Natural killer cell (primary cell): ENCODE measurements at regions not wholly inside any gene's neighbourhood (a gene's known extent, or its start where the extent isn't known, plus 50 kb on each side); places are given as distances from the start of the nearest gene placed in this dataset.

Source experiments
- ATAC-seq, 3 donors: fragments of 150-1000 bp in 2 of 3; fragments of 200-7000 bp in 1 of 3; cut with Tn5 transposase; 1 replicate in 1 of 3; 2 replicates in 2 of 3; pipeline ENCODE4 v1.10.0; 2021; ENCODE audit warnings: mild to moderate bottlenecking in 2 of 3, moderate library complexity in 2 of 3
- DNase-seq, 2 donors: peaks; one replicate each; pipeline versions ENCODE4 v3.0.0 to v3.0.0-alpha.2; 2013 to 2021; ENCODE audit warnings: mixed read lengths in 1 of 2
- H3K27ac ChIP-seq: one replicate; pipeline ENCODE4 v1.5.1; 2013; ENCODE audit warnings: mild to moderate bottlenecking, low read length
- H3K27me3 ChIP-seq: one replicate; pipeline ENCODE4 v1.6.1; 2013; ENCODE audit warnings: low read length; ENCODE audit not compliant: control insufficient read depth, insufficient read depth
- H3K36me3 ChIP-seq: one replicate; pipeline ENCODE4 v1.6.1; 2013; ENCODE audit warnings: low read length; ENCODE audit not compliant: control insufficient read depth, insufficient read depth
- H3K4me1 ChIP-seq: one replicate; pipeline ENCODE4 v1.6.1; 2013; ENCODE audit warnings: low read length; ENCODE audit not compliant: control insufficient read depth, insufficient read depth
- H3K4me3 ChIP-seq: one replicate; pipeline ENCODE4 v1.5.1; 2013; ENCODE audit warnings: low read length
- H3K9me3 ChIP-seq: one replicate; pipeline ENCODE4 v1.6.1; 2013; ENCODE audit warnings: low read length; ENCODE audit not compliant: control insufficient read depth, insufficient read depth
- H3K27ac Mint-ChIP-seq, 2 donors: one replicate each; pipeline ENCODE4 v1.8.0; 2022; ENCODE audit warnings: mild to moderate bottlenecking in 2 of 2, mixed read lengths in 2 of 2, moderate library complexity in 1 of 2
- H3K27me3 Mint-ChIP-seq, 2 donors: one replicate each; pipeline ENCODE4 v1.8.0; 2022; ENCODE audit warnings: low read depth in 2 of 2, mixed read lengths in 2 of 2
- H3K36me3 Mint-ChIP-seq: one replicate; pipeline ENCODE4 v1.8.0; 2022; ENCODE audit warnings: mixed read lengths
- H3K4me1 Mint-ChIP-seq, 2 donors: one replicate each; pipeline ENCODE4 v1.8.0; 2022; ENCODE audit warnings: mixed read lengths in 2 of 2
- H3K4me3 Mint-ChIP-seq: one replicate; pipeline ENCODE4 v1.8.0; 2022; ENCODE audit warnings: mild to moderate bottlenecking, moderate library complexity, mixed read lengths
- H3K9me3 Mint-ChIP-seq, 2 donors: one replicate each; pipeline ENCODE4 v1.8.0; 2022; ENCODE audit warnings: mixed read lengths in 2 of 2
- WGBS: methylation state at CpG from one replicate; pipeline ENCODE4 v1.1.7; 2013; ENCODE audit warnings: missing lambda C conversion rate; ENCODE audit not compliant: insufficient coverage; 5-methylcytosine and 5-hydroxymethylcytosine counted together
- intact Hi-C: fragments of 100-400 bp; cut with micrococcal nuclease; formaldehyde crosslinking; loops from one replicate; pipeline ENCODE4 v1.14.2; 2022
- TF ChIP-seq, protein P1 (sequence below): fragments of 200-600 bp; IDR thresholded peaks from one replicate; pipeline ENCODE4 v1.8.0; 2022; ENCODE audit warnings: antibody characterized with exemption

GRCh38 chr4:121541696-121542095 is 155.1 kb downstream of the ANXA5 start:
- peaks cover 0 to 2% of the 10 kb centered on the region in 2 donors for H3K27me3 Mint-ChIP-seq
- Histone ChIP-seq H3K4me1 (no peaks in the 10 kb centered on the region), H3K36me3 (no peaks in the 10 kb centered on the region), H3K9me3 (no peaks in the 10 kb centered on the region), H3K4me3 (no peak overlapping the region), H3K27me3 (no peaks in the 10 kb centered on the region), H3K27ac (no peak overlapping the region)
- ATAC-seq: no peak
- H3K36me3 Mint-ChIP-seq: no peaks in the 10 kb centered on the region
- DNase-seq: no peak
- no peak overlapping the region for H3K4me3 Mint-ChIP-seq
- TF ChIP-seq, protein P1, sequence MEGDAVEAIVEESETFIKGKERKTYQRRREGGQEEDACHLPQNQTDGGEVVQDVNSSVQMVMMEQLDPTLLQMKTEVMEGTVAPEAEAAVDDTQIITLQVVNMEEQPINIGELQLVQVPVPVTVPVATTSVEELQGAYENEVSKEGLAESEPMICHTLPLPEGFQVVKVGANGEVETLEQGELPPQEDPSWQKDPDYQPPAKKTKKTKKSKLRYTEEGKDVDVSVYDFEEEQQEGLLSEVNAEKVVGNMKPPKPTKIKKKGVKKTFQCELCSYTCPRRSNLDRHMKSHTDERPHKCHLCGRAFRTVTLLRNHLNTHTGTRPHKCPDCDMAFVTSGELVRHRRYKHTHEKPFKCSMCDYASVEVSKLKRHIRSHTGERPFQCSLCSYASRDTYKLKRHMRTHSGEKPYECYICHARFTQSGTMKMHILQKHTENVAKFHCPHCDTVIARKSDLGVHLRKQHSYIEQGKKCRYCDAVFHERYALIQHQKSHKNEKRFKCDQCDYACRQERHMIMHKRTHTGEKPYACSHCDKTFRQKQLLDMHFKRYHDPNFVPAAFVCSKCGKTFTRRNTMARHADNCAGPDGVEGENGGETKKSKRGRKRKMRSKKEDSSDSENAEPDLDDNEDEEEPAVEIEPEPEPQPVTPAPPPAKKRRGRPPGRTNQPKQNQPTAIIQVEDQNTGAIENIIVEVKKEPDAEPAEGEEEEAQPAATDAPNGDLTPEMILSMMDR: no peak
- intact Hi-C loops: no loop called here
- WGBS: 75% methylated on average over 1 of the region's 2 CpGs
- no peaks in the 10 kb centered on the region for H3K4me1 Mint-ChIP-seq
- H3K27ac Mint-ChIP-seq: no peak overlapping the region
- peaks cover 0 to 2% of the 10 kb centered on the region in 2 donors for H3K9me3 Mint-ChIP-seq

DNA sequence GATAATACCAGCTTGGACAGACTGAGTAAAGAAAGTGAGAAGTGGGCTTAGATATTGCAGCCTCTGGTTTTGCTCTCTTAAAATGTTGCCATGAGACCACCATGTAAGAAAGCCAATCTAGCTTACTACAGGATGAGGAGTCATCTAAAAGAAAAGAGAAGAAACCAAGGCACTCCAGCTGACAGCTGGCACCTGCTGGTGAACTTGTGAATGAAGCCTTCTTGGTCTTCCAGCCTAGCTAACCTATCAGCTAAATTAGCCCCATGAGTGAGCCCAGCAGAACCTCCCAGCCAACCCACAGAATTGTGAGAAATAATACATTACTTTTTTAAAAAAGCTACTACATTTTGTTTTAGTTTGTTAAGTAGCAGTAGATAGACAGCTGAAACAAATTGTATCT is 154.5 kb upstream of the QRFPR start:
- intact Hi-C loops: no loop called here
- Histone ChIP-seq H3K27me3 (no peaks in the 10 kb centered on the region), H3K9me3 (no peaks in the 10 kb centered on the region), H3K4me1 (no peaks in the 10 kb centered on the region), H3K4me3 (no peak overlapping the region), H3K27ac (no peak overlapping the region), H3K36me3 (no peaks in the 10 kb centered on the region)
- Mint-ChIP-seq H3K27ac (no peak overlapping the region), H3K9me3 (peaks cover 2 to 3% of the 10 kb centered on the region in 2 donors), H3K36me3 (no peaks in the 10 kb centered on the region), H3K27me3 (peaks cover 0 to 2% of the 10 kb centered on the region in 2 donors), H3K4me1 (no peaks in the 10 kb centered on the region), H3K4me3 (no peak overlapping the region)
- ATAC-seq: no peak
- TF ChIP-seq, protein P1: no peak
- no peak for DNase-seq

DNA sequence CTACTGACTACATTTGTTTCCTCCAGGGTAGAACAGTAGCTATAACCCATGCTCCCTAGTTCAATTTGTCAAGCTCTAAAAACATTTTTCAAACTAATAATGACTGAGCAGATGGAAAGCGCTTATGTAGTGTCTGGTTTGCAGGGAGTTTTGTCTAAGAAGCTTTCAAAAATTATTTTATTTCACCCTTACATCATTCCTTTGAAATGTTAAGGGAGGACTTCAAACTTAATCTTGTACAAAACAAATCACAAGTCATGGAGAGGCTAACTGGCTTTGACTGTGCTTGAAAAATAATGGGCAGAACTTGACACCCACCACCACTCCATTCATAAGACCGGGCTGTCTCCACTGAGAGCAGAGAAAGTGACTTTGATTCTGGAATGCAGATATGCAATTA is 153.4 kb upstream of the QRFPR start:
- peaks cover 0 to 2% of the 10 kb centered on the region in 2 donors for H3K27me3 Mint-ChIP-seq

DNA sequence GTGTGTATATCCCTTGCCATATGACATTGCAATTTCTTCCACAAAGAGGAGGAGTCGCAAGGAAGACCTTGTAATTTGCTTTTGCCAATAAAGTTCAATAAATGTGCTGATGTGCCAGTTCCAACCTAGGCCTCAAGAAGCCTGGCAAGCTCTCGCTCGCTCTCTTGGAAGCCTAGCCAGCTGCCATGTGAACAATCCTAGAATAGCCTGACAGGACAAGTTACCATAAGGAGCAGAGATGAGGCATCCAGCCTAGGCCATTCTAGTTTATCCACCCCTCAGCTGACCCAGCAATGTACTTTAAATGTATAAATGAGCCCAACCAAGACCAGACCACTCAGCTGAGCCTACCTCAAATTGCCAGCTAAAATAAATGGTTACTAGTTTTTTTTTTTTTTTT is 145.7 kb upstream of the QRFPR start:
- Histone ChIP-seq H3K9me3 (no peaks in the 10 kb centered on the region), H3K4me3 (no peak overlapping the region), H3K27me3 (no peaks in the 10 kb centered on the region), H3K36me3 (no peaks in the 10 kb centered on the region), H3K27ac (no peak overlapping the region), H3K4me1 (no peaks in the 10 kb centered on the region)
- Mint-ChIP-seq H3K36me3 (no peaks in the 10 kb centered on the region), H3K4me1 (no peaks in the 10 kb centered on the region), H3K4me3 (no peak overlapping the region), H3K9me3 (peaks cover 0 to 6% of the 10 kb centered on the region in 2 donors), H3K27me3 (no peaks in the 10 kb centered on the region), H3K27ac (no peak overlapping the region)
- WGBS: 93% methylated on average over 3 of the region's 3 CpGs
- ATAC-seq: no peak
- no peak for DNase-seq
- TF ChIP-seq, protein P1: no peak
- intact Hi-C loops: no loop called here

More for the DNA sequence above, 153.4 kb upstream of the QRFPR start:
- DNase-seq (no peak), ATAC-seq (no peak)
- no peaks in the 10 kb centered on the region for H3K36me3 ChIP-seq
- H3K4me1 Mint-ChIP-seq: no peaks in the 10 kb centered on the region
- H3K27me3 ChIP-seq: no peaks in the 10 kb centered on the region
- intact Hi-C loops: no loop called here
- no peaks in the 10 kb centered on the region for H3K9me3 ChIP-seq
- WGBS: 100% methylated on average over 1 of the region's 2 CpGs
- H3K27ac Mint-ChIP-seq: no peak overlapping the region
- H3K4me3 ChIP-seq: no peak overlapping the region
- no peaks in the 10 kb centered on the region for H3K4me1 ChIP-seq
- TF ChIP-seq, protein P1: no peak
- H3K9me3 Mint-ChIP-seq: peaks cover 2 to 6% of the 10 kb centered on the region in 2 donors
- no peak overlapping the region for H3K4me3 Mint-ChIP-seq
- H3K27ac ChIP-seq: no peak overlapping the region
- H3K36me3 Mint-ChIP-seq: no peaks in the 10 kb centered on the region
